ENCODE measurements at regions not wholly inside any gene's neighbourhood (a gene's known extent, or its start where the extent isn't known, plus 50 kb on each side); places are given as distances from the start of the nearest gene placed in this dataset.
"Not testable (repeated sequence)": the region's sequence is repeated elsewhere in the genome, so short reads cannot be mapped to it uniquely, and the experiment has no call there.

DNA sequence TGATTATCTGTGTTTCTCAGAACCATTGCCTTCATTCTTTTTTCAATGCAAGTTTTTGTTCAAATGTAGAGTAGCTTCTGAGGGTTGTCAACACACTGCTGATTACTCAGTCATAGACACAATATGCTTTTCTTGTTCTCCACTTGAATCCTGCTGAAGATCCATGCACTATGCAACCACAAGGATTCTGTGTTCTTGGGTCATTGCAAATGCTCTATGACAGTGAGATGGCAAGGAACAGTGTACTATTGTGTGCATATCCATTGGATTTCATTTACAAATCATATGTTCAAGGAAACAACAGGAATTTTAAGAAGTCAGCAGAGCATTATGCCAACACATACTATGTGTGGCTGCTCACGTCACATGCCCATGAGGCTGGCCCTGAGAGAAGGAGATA lies 1590.2 kb downstream of the EFNA5 start:
- no peak overlapping the region for H3K4me3 Mint-ChIP-seq (ENCODE audit: unreplicated experiment)
- H3K4me1 Mint-ChIP-seq (ENCODE audit: unreplicated experiment), result no peaks in the 10 kb centered on the region
- no peak overlapping the region for H3K27ac Mint-ChIP-seq (ENCODE audit: unreplicated experiment)
- no peak for TF ChIP-seq CTCF (IDR thresholded peaks at IDR 0.05; ENCODE audit: unreplicated experiment)
- H3K27me3 Mint-ChIP-seq (ENCODE audit: unreplicated experiment), result no peaks in the 10 kb centered on the region
- DNase-seq (ENCODE audit: low spot score), result no peak
- H3K36me3 Mint-ChIP-seq (ENCODE audit: low read depth, unreplicated experiment), result no peaks in the 10 kb centered on the region
- no peaks in the 10 kb centered on the region for H3K9me3 Mint-ChIP-seq (ENCODE audit: unreplicated experiment)

GRCh38 chr5:106076655-106077054 lies 1594.1 kb downstream of the EFNA5 start:
- no peak overlapping the region for H3K4me3 Mint-ChIP-seq (ENCODE audit: unreplicated experiment)
- no peak for TF ChIP-seq CTCF (IDR thresholded peaks at IDR 0.05; ENCODE audit: unreplicated experiment)
- H3K4me1 Mint-ChIP-seq (ENCODE audit: unreplicated experiment), result no peaks in the 10 kb centered on the region
- DNase-seq (ENCODE audit: low spot score), result no peak
- no peaks in the 10 kb centered on the region for H3K9me3 Mint-ChIP-seq (ENCODE audit: unreplicated experiment)
- H3K36me3 Mint-ChIP-seq (ENCODE audit: low read depth, unreplicated experiment), result no peaks in the 10 kb centered on the region
- no peak overlapping the region for H3K27ac Mint-ChIP-seq (ENCODE audit: unreplicated experiment)
- no peaks in the 10 kb centered on the region for H3K27me3 Mint-ChIP-seq (ENCODE audit: unreplicated experiment)

DNA sequence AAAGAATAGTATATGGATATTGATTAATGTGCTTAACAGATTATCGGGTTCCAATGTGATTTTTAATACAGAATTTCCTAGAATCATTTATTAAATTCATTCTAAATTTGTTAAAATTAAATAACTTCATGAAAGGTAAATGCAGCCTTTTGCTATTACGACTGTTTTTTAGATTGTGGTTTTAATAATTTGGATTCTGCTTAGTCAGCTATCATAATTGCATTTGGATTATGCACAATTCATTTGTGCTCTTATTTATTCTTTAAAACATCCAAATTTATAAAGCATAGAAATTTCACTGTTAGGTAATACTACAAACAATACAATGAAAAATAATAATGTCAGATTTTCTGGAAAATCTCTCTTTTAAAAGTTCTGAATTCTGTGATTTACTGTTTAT lies 1598.5 kb downstream of the EFNA5 start:
- Mint-ChIP-seq H3K27me3 (ENCODE audit: unreplicated experiment) (no peaks in the 10 kb centered on the region), H3K36me3 (ENCODE audit: low read depth, unreplicated experiment) (peaks cover 3% of the 10 kb centered on the region), H3K4me1 (ENCODE audit: unreplicated experiment) (no peaks in the 10 kb centered on the region), H3K4me3 (ENCODE audit: unreplicated experiment) (no peak overlapping the region), H3K9me3 (ENCODE audit: unreplicated experiment) (no peaks in the 10 kb centered on the region), H3K27ac (ENCODE audit: unreplicated experiment) (no peak overlapping the region)
- no peak for TF ChIP-seq CTCF (IDR thresholded peaks at IDR 0.05; ENCODE audit: unreplicated experiment)
- no peak for DNase-seq (ENCODE audit: low spot score)

GRCh38 chr5:106047341-106047740 lies 1623.4 kb downstream of the EFNA5 start:
- Mint-ChIP-seq H3K36me3 (ENCODE audit: low read depth, unreplicated experiment) (no peaks in the 10 kb centered on the region), H3K4me1 (ENCODE audit: unreplicated experiment) (no peaks in the 10 kb centered on the region), H3K4me3 (ENCODE audit: unreplicated experiment) (no peak overlapping the region), H3K9me3 (ENCODE audit: unreplicated experiment) (no peaks in the 10 kb centered on the region), H3K27me3 (ENCODE audit: unreplicated experiment) (no peaks in the 10 kb centered on the region), H3K27ac (ENCODE audit: unreplicated experiment) (no peak overlapping the region)
- TF ChIP-seq CTCF (IDR thresholded peaks at IDR 0.05; ENCODE audit: unreplicated experiment), result no peak
- DNase-seq (ENCODE audit: low spot score), result no peak

- not testable (repeated sequence) for H3K4me3 Mint-ChIP-seq (ENCODE audit: unreplicated experiment); H3K27ac Mint-ChIP-seq (ENCODE audit: unreplicated experiment); DNase-seq (ENCODE audit: low spot score); H3K9me3 Mint-ChIP-seq (ENCODE audit: unreplicated experiment); H3K4me1 Mint-ChIP-seq (ENCODE audit: unreplicated experiment); H3K36me3 Mint-ChIP-seq (ENCODE audit: low read depth, unreplicated experiment); H3K27me3 Mint-ChIP-seq (ENCODE audit: unreplicated experiment)
Measured at GRCh38 chr5:106032069-106032468, 1638.7 kb downstream of the EFNA5 start.

GRCh38 chr5:106028314-106028713 lies 1642.4 kb downstream of the EFNA5 start:
- H3K9me3 Mint-ChIP-seq (ENCODE audit: unreplicated experiment), result peaks cover 4% of the 10 kb centered on the region
- H3K4me1 Mint-ChIP-seq (ENCODE audit: unreplicated experiment), result peaks cover 7% of the 10 kb centered on the region
- H3K36me3 Mint-ChIP-seq (ENCODE audit: low read depth, unreplicated experiment), result peaks cover 3% of the 10 kb centered on the region
- no peak for TF ChIP-seq CTCF (IDR thresholded peaks at IDR 0.05; ENCODE audit: unreplicated experiment)
- H3K27ac Mint-ChIP-seq (ENCODE audit: unreplicated experiment), result no peak overlapping the region
- no peak overlapping the region for H3K4me3 Mint-ChIP-seq (ENCODE audit: unreplicated experiment)
- no peak for DNase-seq (ENCODE audit: low spot score)
- H3K27me3 Mint-ChIP-seq (ENCODE audit: unreplicated experiment), result no peaks in the 10 kb centered on the region

Data from endothelial cell (in vitro differentiated cells).